ENCODE measurements at regions not wholly inside any gene's neighbourhood (a gene's known extent, or its start where the extent isn't known, plus 50 kb on each side); places are given as distances from the start of the nearest gene placed in this dataset.

- no peak for TF ChIP-seq FLYWCH1 (CRISPR knock-in tag; IDR thresholded peaks at IDR 0.05)
- TF ChIP-seq PRDM15 (CRISPR knock-in tag; IDR thresholded peaks at IDR 0.05) = no peak
- TF ChIP-seq PTBP1 (IDR thresholded peaks at IDR 0.05; ENCODE audit: low read depth, low read length, poor library complexity, severe bottlenecking) = no peak
- no peak for TF ChIP-seq KDM4B (CRISPR knock-in tag; IDR thresholded peaks at IDR 0.05)
- TF ChIP-seq SP4 (CRISPR knock-in tag; IDR thresholded peaks at IDR 0.05) = 0 out of 2 replicates have a peak, but pooled peaks have one; percentile 34
- no peak for TF ChIP-seq KLF13 (CRISPR knock-in tag; IDR thresholded peaks at IDR 0.05)
- TF ChIP-seq SRSF9 (IDR thresholded peaks at IDR 0.05; ENCODE audit: borderline replicate concordance, insufficient read depth, low read depth, low read length, poor library complexity, severe bottlenecking) = no peak
- no peak for TF ChIP-seq ZNF850 (CRISPR knock-in tag; conservative IDR thresholded peaks at IDR 0.05)
- TF ChIP-seq GZF1 (CRISPR knock-in tag; IDR thresholded peaks at IDR 0.05) = no peak
- peak; percentile 78 for TF ChIP-seq ASH2L (IDR thresholded peaks at IDR 0.05; ENCODE audit: insufficient read length, low read depth, low read length)
- no peak for TF ChIP-seq CENPT (CRISPR knock-in tag; IDR thresholded peaks at IDR 0.05; ENCODE audit: low read depth)
- TF ChIP-seq ZNF878 (CRISPR knock-in tag; IDR thresholded peaks at IDR 0.05) = 0 out of 2 replicates have a peak, but pooled peaks have one; percentile 35
- no peak for TF ChIP-seq ZNF776 (CRISPR knock-in tag; IDR thresholded peaks at IDR 0.05)
- no peak for TF ChIP-seq HOXA7 (CRISPR knock-in tag; IDR thresholded peaks at IDR 0.05)
- TF ChIP-seq TARDBP (CRISPR knock-in tag; IDR thresholded peaks at IDR 0.05) = peak; percentile 76
- no peak for TF ChIP-seq ZNF660 (CRISPR knock-in tag; IDR thresholded peaks at IDR 0.05; ENCODE audit: borderline replicate concordance, low read depth)
- 0 out of 2 replicates have a peak, but pooled peaks have one; percentile 35 for TF ChIP-seq ZHX1 (CRISPR knock-in tag; IDR thresholded peaks at IDR 0.05; ENCODE audit: low read depth)
- TF ChIP-seq AGO2 (optimal IDR thresholded peaks at IDR 0.05; ENCODE audit: low read depth, low read length) = no peak
- 0 out of 2 replicates have a peak, but pooled peaks have one; percentile 26 for TF ChIP-seq NR2F6 (IDR thresholded peaks at IDR 0.05)
- peak; percentile 63 for TF ChIP-seq NR2F6 (CRISPR knock-in tag; IDR thresholded peaks at IDR 0.05)
Observed at GRCh38 chr22:48943567-48944432, 883.9 kb downstream of the BRD1 start (continued).

Measured in HepG2 (cell line).